Cardiac muscle cell (in vitro differentiated cells and primary cell): ENCODE measurements at regions not wholly inside any gene's neighbourhood (a gene's known extent, or its start where the extent isn't known, plus 50 kb on each side); places are given as distances from the start of the nearest gene placed in this dataset.

Source experiments
- DNase-seq, 2 donors: peaks; one replicate each; pipeline versions ENCODE4 v3.0.0 to v3.0.0-alpha.2; 2010 to 2017; ENCODE audit warnings: low read depth in 1 of 2, low spot score in 1 of 2
- H3K27ac ChIP-seq: fragments of 200-600 bp; sonication (generic); 2 replicates; pipeline ENCODE4 v1.5.1; 2016
- H3K27me3 ChIP-seq: fragments of 200-600 bp; sonication (generic); 2 replicates; pipeline ENCODE4 v1.6.0; 2016; ENCODE audit warnings: control low read depth
- H3K36me3 ChIP-seq: fragments of 200-600 bp; sonication (generic); 2 replicates; pipeline ENCODE4 v1.5.1; 2016; ENCODE audit warnings: control low read depth
- H3K4me1 ChIP-seq: fragments of 200-600 bp; sonication (generic); 2 replicates; pipeline ENCODE4 v1.8.1; 2017; ENCODE audit warnings: low read depth, mild to moderate bottlenecking, mixed run types
- H3K4me3 ChIP-seq: fragments of 200-600 bp; sonication (generic); 2 replicates; pipeline ENCODE4 v1.5.1; 2016; ENCODE audit warnings: mild to moderate bottlenecking
- H3K9me3 ChIP-seq: fragments of 200-600 bp; sonication (generic); 2 replicates; pipeline ENCODE4 v1.5.1; 2017; ENCODE audit warnings: low read depth, mild to moderate bottlenecking, control low read depth
- TF ChIP-seq, protein P1 (sequence below): IDR thresholded peaks from 2 replicates; pipeline ENCODE4 v1.5.1; 2012; ENCODE audit warnings: low read depth, mild to moderate bottlenecking, low read length

DNA sequence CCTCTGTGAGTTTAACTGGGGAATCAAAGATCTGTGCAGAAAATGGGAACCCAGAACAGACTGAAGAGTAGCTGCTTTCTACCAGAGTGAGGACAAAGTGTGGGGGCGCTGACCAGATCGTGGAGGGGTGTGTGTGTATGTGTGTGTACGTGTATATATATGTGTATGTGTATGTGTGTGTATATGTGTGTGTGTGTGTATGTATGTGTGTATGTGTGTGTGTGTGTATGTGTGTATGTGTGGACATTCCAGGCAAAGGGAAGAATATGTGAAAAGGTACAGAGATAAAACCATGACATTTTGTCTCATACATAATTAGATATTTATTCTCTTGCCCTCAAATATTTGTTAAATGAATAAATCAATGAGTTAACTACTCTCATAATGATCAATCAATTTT is 54.9 kb upstream of the DPPA4 start:
- no peak overlapping the region for H3K4me3 ChIP-seq
- no peaks in the 10 kb centered on the region for H3K27me3 ChIP-seq
- no peak for DNase-seq
- H3K9me3 ChIP-seq = no peaks in the 10 kb centered on the region
- H3K27ac ChIP-seq = no peak overlapping the region
- peaks cover 3% of the 10 kb centered on the region for H3K4me1 ChIP-seq
- TF ChIP-seq, protein P1, sequence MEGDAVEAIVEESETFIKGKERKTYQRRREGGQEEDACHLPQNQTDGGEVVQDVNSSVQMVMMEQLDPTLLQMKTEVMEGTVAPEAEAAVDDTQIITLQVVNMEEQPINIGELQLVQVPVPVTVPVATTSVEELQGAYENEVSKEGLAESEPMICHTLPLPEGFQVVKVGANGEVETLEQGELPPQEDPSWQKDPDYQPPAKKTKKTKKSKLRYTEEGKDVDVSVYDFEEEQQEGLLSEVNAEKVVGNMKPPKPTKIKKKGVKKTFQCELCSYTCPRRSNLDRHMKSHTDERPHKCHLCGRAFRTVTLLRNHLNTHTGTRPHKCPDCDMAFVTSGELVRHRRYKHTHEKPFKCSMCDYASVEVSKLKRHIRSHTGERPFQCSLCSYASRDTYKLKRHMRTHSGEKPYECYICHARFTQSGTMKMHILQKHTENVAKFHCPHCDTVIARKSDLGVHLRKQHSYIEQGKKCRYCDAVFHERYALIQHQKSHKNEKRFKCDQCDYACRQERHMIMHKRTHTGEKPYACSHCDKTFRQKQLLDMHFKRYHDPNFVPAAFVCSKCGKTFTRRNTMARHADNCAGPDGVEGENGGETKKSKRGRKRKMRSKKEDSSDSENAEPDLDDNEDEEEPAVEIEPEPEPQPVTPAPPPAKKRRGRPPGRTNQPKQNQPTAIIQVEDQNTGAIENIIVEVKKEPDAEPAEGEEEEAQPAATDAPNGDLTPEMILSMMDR = no peak
- no peaks in the 10 kb centered on the region for H3K36me3 ChIP-seq

DNA sequence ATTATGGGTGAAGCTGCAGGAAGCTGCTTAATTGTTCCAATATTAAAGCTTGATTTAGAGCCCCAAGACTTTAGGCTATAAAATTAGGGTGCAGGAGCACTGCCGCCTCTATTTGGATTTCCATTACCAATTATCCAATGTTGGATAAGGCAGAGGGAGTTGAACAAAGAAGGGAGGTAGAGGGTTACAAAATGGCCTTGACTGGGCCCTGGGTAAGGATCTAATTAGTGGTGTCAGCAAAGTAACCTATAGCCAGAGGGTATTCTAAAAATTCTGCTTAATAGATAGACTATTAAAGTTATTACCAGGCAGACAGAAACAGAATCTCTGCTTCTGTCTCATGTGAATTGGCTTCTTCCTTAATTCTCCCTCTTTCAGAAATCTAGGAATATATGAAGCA is 50.3 kb upstream of the DPPA4 start:
- TF ChIP-seq, protein P1 = no peak
- DNase-seq = no peak

DNA sequence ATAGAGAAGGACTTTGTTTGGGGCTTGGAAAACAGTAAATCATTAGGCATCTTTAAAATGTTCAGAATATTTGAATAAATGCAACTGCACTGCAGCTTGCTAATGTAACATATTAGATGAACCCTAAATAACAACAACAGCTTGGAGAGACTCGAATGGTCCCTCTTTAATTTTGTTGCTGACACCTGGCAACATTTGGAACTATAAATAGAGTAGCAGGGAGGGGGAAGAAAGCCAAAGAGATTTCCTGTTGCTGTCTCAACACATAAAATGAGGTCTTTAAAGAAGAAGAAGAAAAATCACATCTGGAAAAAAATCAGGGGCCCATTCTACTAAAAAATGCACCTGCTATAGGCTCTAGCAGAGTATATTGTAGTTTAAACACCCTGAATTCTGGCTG is 49.9 kb upstream of the DPPA4 start:
- Histone ChIP-seq H3K4me3 (no peak overlapping the region), H3K4me1 (peaks cover 6% of the 10 kb centered on the region), H3K9me3 (no peaks in the 10 kb centered on the region), H3K27me3 (no peaks in the 10 kb centered on the region), H3K27ac (no peak overlapping the region), H3K36me3 (no peaks in the 10 kb centered on the region)
- DNase-seq = no peak
- TF ChIP-seq, protein P1 = no peak

More for the DNA sequence above, 50.3 kb upstream of the DPPA4 start:
- Histone ChIP-seq H3K4me3 (no peak overlapping the region), H3K27ac (no peak overlapping the region), H3K4me1 (peaks cover 6% of the 10 kb centered on the region), H3K36me3 (no peaks in the 10 kb centered on the region), H3K27me3 (no peaks in the 10 kb centered on the region), H3K9me3 (no peaks in the 10 kb centered on the region)
